ENCODE measurements at regions not wholly inside any gene's neighbourhood (a gene's known extent, or its start where the extent isn't known, plus 50 kb on each side); places are given as distances from the start of the nearest gene placed in this dataset.

DNA sequence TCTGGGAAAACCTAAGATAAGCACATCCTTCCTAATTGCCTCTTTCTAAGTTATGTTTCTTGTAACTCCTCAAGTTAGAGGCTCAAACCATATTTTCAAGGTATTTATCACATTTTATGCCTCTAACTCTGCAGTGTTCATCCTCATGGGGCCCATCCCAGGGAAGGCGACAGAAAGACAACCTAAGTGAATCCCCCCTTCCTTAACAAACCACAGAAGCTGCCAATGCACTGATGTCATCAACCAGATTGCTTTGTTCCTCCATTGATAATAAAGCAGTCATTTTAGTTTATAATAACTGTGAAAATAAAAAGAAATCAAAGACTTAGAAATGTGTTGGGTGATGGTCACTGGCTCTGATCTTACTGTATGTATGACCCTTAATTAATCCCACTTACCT, 119.5 kb upstream of the TCF21 start:
- POLR2A ChIA-PET: no interaction called here
- H3K27me3 ChIP-seq (ENCODE audit: control insufficient read depth in 1 of 2, insufficient read depth in 2 of 2, low read length in 2 of 2): peaks cover 0 to 3% of the 10 kb centered on the region in 2 experiments

DNA sequence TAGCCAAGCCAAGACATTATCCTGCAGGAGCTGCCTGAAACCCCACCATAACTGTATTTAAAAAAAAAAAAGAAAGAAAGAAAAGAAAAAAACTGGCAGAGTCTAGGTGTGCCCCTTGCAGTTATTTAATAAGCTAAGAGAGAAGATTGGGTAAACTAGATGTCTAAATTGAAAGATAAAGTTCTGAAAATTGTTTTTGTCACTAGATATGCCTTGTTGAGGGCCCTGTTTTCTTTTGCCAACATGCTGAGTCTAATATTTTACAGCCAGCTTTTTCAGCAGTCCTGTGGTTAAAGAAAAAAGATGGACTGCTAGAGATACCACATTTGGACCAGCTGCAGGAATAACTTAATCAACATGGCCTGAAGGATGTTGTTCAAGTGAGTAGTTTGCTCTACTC, 116.3 kb upstream of the TCF21 start:
- Histone ChIP-seq H3K4me3 (ENCODE audit: low read length) (no peak overlapping the region), H3K9me3 (ENCODE audit: control insufficient read depth in 1 of 2, insufficient read depth in 1 of 2, low read length in 2 of 2) (no peaks in the 10 kb centered on the region), H3K4me1 (ENCODE audit: insufficient read depth, low read length) (no peaks in the 10 kb centered on the region), H3K36me3 (ENCODE audit: insufficient read depth, low read length) (no peaks in the 10 kb centered on the region), H3K27me3 (ENCODE audit: control insufficient read depth in 1 of 2, insufficient read depth in 2 of 2, low read length in 2 of 2) (no peaks in the 10 kb centered on the region), H3K27ac (ENCODE audit: low read depth in 1 of 2, low read length in 2 of 2) (no peak overlapping the region)
- intact Hi-C loops (cut with DNase I, micrococcal nuclease): no loop called here
- POLR2A ChIA-PET: no interaction called here
- no peaks in the 10 kb centered on the region for H3K4me1 Mint-ChIP-seq (ENCODE audit: low read depth)
- no peak overlapping the region for H3K4me3 Mint-ChIP-seq
- CTCF ChIA-PET: interaction anchor here (0.8 to 1.1 kb wide), 2 partner anchors 23 to 25 kb away, joined by 3 read pairs; no protein-coding TSS in a partner anchor
- DNase-seq (no peak), ATAC-seq (ENCODE audit: poor library complexity) (no peak)
- H3K27ac Mint-ChIP-seq: no peak overlapping the region
- H3K36me3 Mint-ChIP-seq (ENCODE audit: low read depth): no peaks in the 10 kb centered on the region
- TF ChIP-seq, protein P1, sequence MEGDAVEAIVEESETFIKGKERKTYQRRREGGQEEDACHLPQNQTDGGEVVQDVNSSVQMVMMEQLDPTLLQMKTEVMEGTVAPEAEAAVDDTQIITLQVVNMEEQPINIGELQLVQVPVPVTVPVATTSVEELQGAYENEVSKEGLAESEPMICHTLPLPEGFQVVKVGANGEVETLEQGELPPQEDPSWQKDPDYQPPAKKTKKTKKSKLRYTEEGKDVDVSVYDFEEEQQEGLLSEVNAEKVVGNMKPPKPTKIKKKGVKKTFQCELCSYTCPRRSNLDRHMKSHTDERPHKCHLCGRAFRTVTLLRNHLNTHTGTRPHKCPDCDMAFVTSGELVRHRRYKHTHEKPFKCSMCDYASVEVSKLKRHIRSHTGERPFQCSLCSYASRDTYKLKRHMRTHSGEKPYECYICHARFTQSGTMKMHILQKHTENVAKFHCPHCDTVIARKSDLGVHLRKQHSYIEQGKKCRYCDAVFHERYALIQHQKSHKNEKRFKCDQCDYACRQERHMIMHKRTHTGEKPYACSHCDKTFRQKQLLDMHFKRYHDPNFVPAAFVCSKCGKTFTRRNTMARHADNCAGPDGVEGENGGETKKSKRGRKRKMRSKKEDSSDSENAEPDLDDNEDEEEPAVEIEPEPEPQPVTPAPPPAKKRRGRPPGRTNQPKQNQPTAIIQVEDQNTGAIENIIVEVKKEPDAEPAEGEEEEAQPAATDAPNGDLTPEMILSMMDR (IDR thresholded peaks at IDR 0.05): no peak
- H3K9me3 Mint-ChIP-seq: no peaks in the 10 kb centered on the region
- H3K27me3 Mint-ChIP-seq: peaks cover 14% of the 10 kb centered on the region

More for the DNA sequence above, 119.5 kb upstream of the TCF21 start:
- Mint-ChIP-seq H3K27ac (no peak overlapping the region), H3K9me3 (no peaks in the 10 kb centered on the region), H3K4me3 (no peak overlapping the region), H3K4me1 (ENCODE audit: low read depth) (no peaks in the 10 kb centered on the region), H3K36me3 (ENCODE audit: low read depth) (no peaks in the 10 kb centered on the region), H3K27me3 (peaks cover 29% of the 10 kb centered on the region)
- Histone ChIP-seq H3K9me3 (ENCODE audit: control insufficient read depth in 1 of 2, insufficient read depth in 1 of 2, low read length in 2 of 2) (no peaks in the 10 kb centered on the region), H3K36me3 (ENCODE audit: insufficient read depth, low read length) (no peaks in the 10 kb centered on the region), H3K4me3 (ENCODE audit: low read length) (no peak overlapping the region), H3K4me1 (ENCODE audit: insufficient read depth, low read length) (no peaks in the 10 kb centered on the region), H3K27ac (ENCODE audit: low read depth in 1 of 2, low read length in 2 of 2) (no peak overlapping the region)
- intact Hi-C loops (cut with DNase I, micrococcal nuclease): no loop called here
- CTCF ChIA-PET: no interaction called here
- no peak for ATAC-seq (ENCODE audit: poor library complexity)
- no peak for DNase-seq
- TF ChIP-seq, protein P1 (IDR thresholded peaks at IDR 0.05): no peak

DNA sequence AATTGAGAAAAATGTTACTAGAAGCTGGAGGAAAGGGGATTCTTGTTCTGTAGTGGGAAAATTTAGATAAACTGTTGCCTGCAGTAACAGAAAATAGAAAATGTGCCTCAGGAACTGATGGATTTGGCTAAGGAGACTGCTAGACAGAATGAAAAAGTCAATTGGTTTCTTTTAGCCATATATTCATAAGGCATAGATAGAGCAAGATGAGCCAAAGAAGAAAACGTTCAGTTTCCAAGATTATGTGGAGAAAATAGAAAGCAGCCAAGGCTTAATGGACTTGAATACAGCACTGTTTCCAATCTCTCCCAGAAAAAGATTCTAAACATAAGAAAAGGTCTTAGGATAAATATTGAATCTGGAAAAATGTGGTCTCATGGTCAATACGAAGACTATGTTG, 115.1 kb upstream of the TCF21 start:
- Histone ChIP-seq H3K27ac (ENCODE audit: low read depth in 1 of 2, low read length in 2 of 2) (no peak overlapping the region), H3K36me3 (ENCODE audit: insufficient read depth, low read length) (no peaks in the 10 kb centered on the region), H3K27me3 (ENCODE audit: control insufficient read depth in 1 of 2, insufficient read depth in 2 of 2, low read length in 2 of 2) (no peaks in the 10 kb centered on the region), H3K4me3 (ENCODE audit: low read length) (no peak overlapping the region), H3K9me3 (ENCODE audit: control insufficient read depth in 1 of 2, insufficient read depth in 1 of 2, low read length in 2 of 2) (no peaks in the 10 kb centered on the region), H3K4me1 (ENCODE audit: insufficient read depth, low read length) (no peaks in the 10 kb centered on the region)
- CTCF ChIA-PET: no interaction called here
- Mint-ChIP-seq H3K4me3 (no peak overlapping the region), H3K36me3 (ENCODE audit: low read depth) (no peaks in the 10 kb centered on the region), H3K9me3 (no peaks in the 10 kb centered on the region), H3K27ac (no peak overlapping the region), H3K27me3 (peaks cover 14% of the 10 kb centered on the region), H3K4me1 (ENCODE audit: low read depth) (no peaks in the 10 kb centered on the region)
- POLR2A ChIA-PET: no interaction called here
- ATAC-seq (ENCODE audit: poor library complexity) (no peak), DNase-seq (no peak)
- TF ChIP-seq, protein P1 (IDR thresholded peaks at IDR 0.05): no peak
- intact Hi-C loops (cut with DNase I, micrococcal nuclease): no loop called here
